Breast epithelium (tissue), 4 donors: ENCODE measurements at regions not wholly inside any gene's neighbourhood (a gene's known extent, or its start where the extent isn't known, plus 50 kb on each side); places are given as distances from the start of the nearest gene placed in this dataset.

Experiments
- DNase-seq, 2 donors: peaks; one replicate each; pipeline ENCODE4 v3.0.0-alpha.2; 2019; ENCODE audit warnings: low spot score in 2 of 2
- H3K27ac ChIP-seq, 2 donors: fragments of 200-600 bp; sonication (generic) in 1 of 2; one replicate each; pipeline ENCODE4 v1.5.1; 2016 to 2019; ENCODE audit warnings: mild to moderate bottlenecking in 1 of 2
- H3K27me3 ChIP-seq, 2 donors: fragments of 200-600 bp; sonication (generic) in 1 of 2; one replicate each; pipeline versions ENCODE4 v1.5.1 to v1.6.0; 2017 to 2019; ENCODE audit warnings: control low read depth in 1 of 2, mild to moderate bottlenecking in 1 of 2
- H3K36me3 ChIP-seq: fragments of 200-600 bp; one replicate; pipeline ENCODE4 v1.5.1; 2019
- H3K4me1 ChIP-seq, 2 donors: fragments of 200-600 bp; sonication (generic); one replicate each; pipeline ENCODE4 v1.5.1; 2016 to 2019; ENCODE audit warnings: control low read depth in 1 of 2
- H3K4me3 ChIP-seq, 3 donors: fragments of 200-600 bp; sonication (generic); 1 replicate in 2 of 3; 2 replicates in 1 of 3; pipeline ENCODE4 v1.5.1; 2016 to 2019; ENCODE audit warnings: mild to moderate bottlenecking in 3 of 3, moderate library complexity in 2 of 3
- H3K9me3 ChIP-seq, 2 donors: fragments of 200-600 bp; sonication (generic) in 1 of 2; one replicate each; pipeline ENCODE4 v1.5.1; 2016 to 2019; ENCODE audit warnings: control low read depth in 1 of 2
- POLR2A ChIP-seq: fragments of 450-650 bp; IDR thresholded peaks from one replicate; pipeline ENCODE4 v1.6.1; 2016; ENCODE audit warnings: antibody characterized with exemption, mild to moderate bottlenecking, moderate library complexity
- POLR2AphosphoS5 ChIP-seq, 3 donors: sonication (generic); formaldehyde crosslinking; IDR thresholded peaks; one replicate each; pipeline ENCODE4 v1.6.1; 2017; ENCODE audit warnings: antibody characterized with exemption in 3 of 3
- intact Hi-C: fragments of 100-400 bp; cut with DNase I; formaldehyde crosslinking; loops from one replicate; pipeline ENCODE4 v1.15.1; 2023; ENCODE audit warnings: low total_unique reads
- TF ChIP-seq, protein P1 (sequence below), 3 donors: fragments of 450-650 bp; IDR thresholded peaks; one replicate each; pipeline ENCODE4 v1.5.1; 2016 to 2017; ENCODE audit warnings: antibody characterized with exemption in 3 of 3, mild to moderate bottlenecking in 3 of 3, moderate library complexity in 3 of 3

DNA sequence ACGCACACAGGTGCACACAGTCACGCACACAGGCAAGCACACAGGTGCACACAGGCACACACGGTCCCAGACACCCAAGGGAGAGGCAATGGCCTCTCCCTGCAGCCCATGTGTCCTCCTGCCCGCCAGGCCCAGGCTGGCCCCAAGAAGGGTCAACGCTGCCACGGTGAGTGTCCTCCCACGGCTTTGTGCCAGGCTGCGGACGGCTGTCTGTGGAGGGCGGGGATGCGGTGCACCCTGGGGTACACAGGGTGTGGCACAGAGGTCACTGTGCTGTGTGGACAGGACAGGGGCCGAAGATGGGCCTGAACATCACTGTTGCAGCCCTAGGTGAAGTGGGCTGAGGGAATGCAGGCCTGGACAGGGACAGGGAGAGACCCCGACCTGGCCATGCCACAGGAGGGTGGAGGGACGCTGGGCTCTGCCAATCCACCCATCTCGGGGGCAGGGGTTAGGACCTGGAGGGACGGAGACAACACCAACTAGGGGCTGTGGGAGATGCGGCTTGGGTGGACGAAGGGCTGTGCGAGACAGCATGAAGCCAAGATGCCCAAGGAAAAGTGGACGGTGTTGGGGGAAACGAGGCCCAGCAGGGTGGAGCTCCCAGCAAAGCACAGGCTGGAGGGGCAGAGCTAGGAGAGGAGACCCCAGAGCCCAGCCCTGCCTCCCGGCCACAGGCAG, 523.8 kb downstream of the BRD1 start:
- intact Hi-C loops, result no loop called here
- peak; percentile 8 to 49 for DNase-seq
- no peaks in the 10 kb centered on the region for H3K4me1 ChIP-seq
- H3K36me3 ChIP-seq, result no peaks in the 10 kb centered on the region
- H3K4me3 ChIP-seq, result no peak overlapping the region
- TF ChIP-seq POLR2AphosphoS5 (IDR thresholded peaks at IDR 0.05), result no peak
- TF ChIP-seq, protein P1, sequence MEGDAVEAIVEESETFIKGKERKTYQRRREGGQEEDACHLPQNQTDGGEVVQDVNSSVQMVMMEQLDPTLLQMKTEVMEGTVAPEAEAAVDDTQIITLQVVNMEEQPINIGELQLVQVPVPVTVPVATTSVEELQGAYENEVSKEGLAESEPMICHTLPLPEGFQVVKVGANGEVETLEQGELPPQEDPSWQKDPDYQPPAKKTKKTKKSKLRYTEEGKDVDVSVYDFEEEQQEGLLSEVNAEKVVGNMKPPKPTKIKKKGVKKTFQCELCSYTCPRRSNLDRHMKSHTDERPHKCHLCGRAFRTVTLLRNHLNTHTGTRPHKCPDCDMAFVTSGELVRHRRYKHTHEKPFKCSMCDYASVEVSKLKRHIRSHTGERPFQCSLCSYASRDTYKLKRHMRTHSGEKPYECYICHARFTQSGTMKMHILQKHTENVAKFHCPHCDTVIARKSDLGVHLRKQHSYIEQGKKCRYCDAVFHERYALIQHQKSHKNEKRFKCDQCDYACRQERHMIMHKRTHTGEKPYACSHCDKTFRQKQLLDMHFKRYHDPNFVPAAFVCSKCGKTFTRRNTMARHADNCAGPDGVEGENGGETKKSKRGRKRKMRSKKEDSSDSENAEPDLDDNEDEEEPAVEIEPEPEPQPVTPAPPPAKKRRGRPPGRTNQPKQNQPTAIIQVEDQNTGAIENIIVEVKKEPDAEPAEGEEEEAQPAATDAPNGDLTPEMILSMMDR (IDR thresholded peaks at IDR 0.05), result no peak
- TF ChIP-seq POLR2A, result no peak
- H3K27ac ChIP-seq, result no peak overlapping the region
- H3K9me3 ChIP-seq, result peaks cover 0 to 3% of the 10 kb centered on the region in 2 donors
- peaks cover 0 to 74% of the 10 kb centered on the region in 2 donors for H3K27me3 ChIP-seq

DNA sequence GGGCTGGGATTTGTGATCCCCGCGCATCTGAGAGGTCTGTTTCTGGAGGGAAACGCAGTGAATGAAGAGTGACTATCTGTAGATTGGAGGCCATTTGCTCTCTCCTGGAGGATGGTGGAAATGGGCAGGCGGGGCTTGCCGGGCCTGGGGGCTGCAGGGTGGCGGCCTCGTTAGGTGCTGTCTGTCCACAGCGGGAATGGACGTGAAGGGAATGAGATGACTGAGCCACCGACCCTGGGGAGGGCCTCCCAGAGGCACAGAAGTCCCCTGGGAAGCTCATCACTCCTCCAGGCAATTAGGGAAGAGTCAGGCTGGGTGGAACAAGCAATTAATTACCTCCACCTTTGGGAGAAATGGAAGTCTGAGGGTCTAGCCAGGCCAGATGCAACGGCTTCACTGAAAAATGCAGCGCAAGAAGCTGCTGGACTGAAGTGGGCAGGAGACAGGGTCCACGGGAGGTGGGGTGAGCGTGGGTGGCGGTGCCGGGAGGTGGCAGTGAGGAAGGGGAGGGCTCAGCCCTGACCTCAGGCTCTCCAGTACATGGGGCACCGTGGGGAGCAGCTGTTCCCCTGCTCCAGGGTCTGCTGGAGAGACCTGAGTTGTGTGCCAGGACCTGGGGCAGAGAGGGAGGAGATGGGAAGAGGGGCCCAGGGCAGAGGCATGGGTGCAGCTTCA, 524.5 kb downstream of the BRD1 start:
- DNase-seq, result peak; percentile 0 to 31
- Histone ChIP-seq H3K27ac (no peak overlapping the region), H3K4me3 (no peak overlapping the region), H3K9me3 (peaks cover 0 to 3% of the 10 kb centered on the region in 2 donors), H3K36me3 (no peaks in the 10 kb centered on the region), H3K27me3 (peaks cover 0 to 72% of the 10 kb centered on the region in 2 donors), H3K4me1 (no peaks in the 10 kb centered on the region)
- intact Hi-C loops, result no loop called here
- TF ChIP-seq POLR2A (no peak), POLR2AphosphoS5 (IDR thresholded peaks at IDR 0.05) (no peak)
- TF ChIP-seq, protein P1 (IDR thresholded peaks at IDR 0.05), result no peak

DNA sequence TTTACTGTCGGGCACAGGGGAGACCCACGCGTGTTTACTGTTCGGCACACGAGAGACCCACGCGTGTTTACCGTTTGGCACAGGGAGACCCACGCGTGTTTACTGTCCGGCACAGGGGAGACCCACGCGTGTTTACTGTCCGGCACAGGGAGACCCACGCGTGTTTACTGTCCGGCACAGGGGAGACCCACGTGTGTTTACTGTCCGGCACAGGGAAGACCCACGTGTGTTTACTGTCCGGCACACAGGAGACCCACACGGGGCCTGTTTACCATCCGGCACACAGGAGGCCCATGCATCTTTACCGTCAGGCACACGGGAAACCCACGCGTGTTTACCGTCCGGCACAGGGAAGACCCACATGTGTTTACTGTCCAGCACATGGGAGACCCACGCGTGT, 525.1 kb downstream of the BRD1 start:
- no peaks in the 10 kb centered on the region for H3K4me1 ChIP-seq
- peak; percentile 4 to 25 for DNase-seq
- TF ChIP-seq POLR2AphosphoS5 (IDR thresholded peaks at IDR 0.05), result no peak
- TF ChIP-seq POLR2A, result no peak
- TF ChIP-seq, protein P1 (IDR thresholded peaks at IDR 0.05), result no peak
- intact Hi-C loops, result no loop called here
- H3K9me3 ChIP-seq, result peaks cover 0 to 3% of the 10 kb centered on the region in 2 donors
- no peaks in the 10 kb centered on the region for H3K36me3 ChIP-seq
- H3K4me3 ChIP-seq, result no peak overlapping the region
- peaks cover 0 to 68% of the 10 kb centered on the region in 2 donors for H3K27me3 ChIP-seq
- H3K27ac ChIP-seq, result no peak overlapping the region

DNA sequence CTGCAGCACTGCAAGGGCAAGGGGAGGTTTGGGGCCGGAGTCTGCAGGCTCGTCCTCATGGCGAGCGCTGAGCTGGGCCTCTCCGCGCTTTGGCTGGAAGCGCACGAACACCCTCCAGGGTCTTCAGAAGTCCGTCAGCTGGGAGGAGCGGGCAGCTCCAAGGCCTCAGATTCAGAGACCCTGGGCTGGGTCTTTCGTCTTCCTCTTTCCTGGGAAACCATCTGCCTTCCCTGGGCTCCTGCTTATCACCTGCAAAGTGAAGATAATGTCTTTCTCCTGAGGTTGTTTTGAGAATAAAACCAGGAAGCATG, 525.6 kb downstream of the BRD1 start:
- TF ChIP-seq POLR2AphosphoS5 (IDR thresholded peaks at IDR 0.05) (no peak), POLR2A (no peak)
- Histone ChIP-seq H3K9me3 (peaks cover 0 to 3% of the 10 kb centered on the region in 2 donors), H3K4me3 (no peak overlapping the region), H3K36me3 (no peaks in the 10 kb centered on the region), H3K27me3 (peaks cover 0 to 64% of the 10 kb centered on the region in 2 donors), H3K4me1 (no peaks in the 10 kb centered on the region), H3K27ac (no peak overlapping the region)
- DNase-seq, result no peak
- intact Hi-C loops, result no loop called here

DNA sequence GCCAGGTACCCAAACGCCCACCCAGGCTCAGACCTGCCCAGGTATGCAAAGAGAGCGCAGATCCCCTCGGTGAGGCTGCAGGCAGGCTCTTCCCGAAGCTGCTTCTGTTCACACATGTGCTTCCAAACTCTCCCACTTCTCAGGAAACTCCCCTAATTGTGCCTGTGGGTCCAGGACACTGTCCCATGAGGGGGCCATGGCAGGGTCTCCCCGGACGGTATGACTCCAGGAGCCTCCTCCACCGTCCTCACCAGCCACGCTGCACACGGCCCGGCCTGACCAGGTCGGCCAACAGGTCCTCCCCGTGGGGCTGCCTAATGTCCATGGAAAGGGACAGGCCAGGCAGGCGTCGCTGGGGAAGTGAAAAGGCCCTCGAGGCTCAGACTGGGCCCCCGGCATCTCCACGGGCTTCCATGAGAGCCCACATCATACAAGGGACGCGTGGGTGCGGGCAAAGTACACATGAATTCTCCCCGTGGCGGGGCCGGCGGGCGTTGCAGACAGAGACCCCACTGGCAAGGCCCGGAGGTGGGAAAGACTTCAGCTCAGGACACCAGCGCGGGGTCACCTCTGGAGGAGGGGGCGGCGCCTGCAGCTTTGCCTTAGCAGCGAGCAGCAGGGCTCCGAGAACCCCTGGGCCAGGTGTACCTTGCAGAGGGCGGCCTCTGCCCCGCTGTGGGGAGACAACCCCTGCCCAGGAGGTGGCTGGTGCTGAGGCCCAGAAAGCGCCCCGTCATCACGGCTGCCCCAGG, 526.1 kb downstream of the BRD1 start:
- peak; percentile 10 to 39 for DNase-seq
- H3K27ac ChIP-seq, result no peak overlapping the region
- H3K4me3 ChIP-seq, result no peak overlapping the region
- H3K9me3 ChIP-seq, result peaks cover 0 to 3% of the 10 kb centered on the region in 2 donors
- intact Hi-C loops, result no loop called here
- no peaks in the 10 kb centered on the region for H3K36me3 ChIP-seq
- H3K4me1 ChIP-seq, result no peaks in the 10 kb centered on the region
- TF ChIP-seq POLR2A, result no peak
- TF ChIP-seq POLR2AphosphoS5 (IDR thresholded peaks at IDR 0.05), result no peak
- TF ChIP-seq, protein P1 (IDR thresholded peaks at IDR 0.05), result no peak
- peaks cover 0 to 59% of the 10 kb centered on the region in 2 donors for H3K27me3 ChIP-seq
